ENCODE measurements at regions not wholly inside any gene's neighbourhood (a gene's known extent, or its start where the extent isn't known, plus 50 kb on each side); places are given as distances from the start of the nearest gene placed in this dataset.

DNA sequence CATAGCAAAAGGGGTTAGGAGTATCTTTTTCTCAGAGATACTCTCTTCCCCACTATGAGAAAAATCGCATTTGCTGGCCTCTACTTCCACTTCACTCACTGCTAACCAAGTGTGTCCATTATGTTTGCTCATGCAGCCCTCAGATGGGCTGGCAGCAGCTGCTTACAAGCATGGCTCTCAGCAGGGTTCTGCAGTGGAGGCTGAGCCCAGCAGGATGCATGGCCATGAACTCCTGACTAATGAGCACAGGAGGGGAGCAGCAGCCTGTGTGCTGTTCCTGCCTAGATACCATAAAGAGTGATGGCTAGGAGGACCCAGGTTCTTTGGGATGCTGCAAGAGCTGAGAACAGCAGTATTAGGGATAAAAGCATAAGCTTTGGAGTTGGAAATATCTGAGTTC, 316.9 kb upstream of the THSD7B start:
- TF ChIP-seq, protein P1, sequence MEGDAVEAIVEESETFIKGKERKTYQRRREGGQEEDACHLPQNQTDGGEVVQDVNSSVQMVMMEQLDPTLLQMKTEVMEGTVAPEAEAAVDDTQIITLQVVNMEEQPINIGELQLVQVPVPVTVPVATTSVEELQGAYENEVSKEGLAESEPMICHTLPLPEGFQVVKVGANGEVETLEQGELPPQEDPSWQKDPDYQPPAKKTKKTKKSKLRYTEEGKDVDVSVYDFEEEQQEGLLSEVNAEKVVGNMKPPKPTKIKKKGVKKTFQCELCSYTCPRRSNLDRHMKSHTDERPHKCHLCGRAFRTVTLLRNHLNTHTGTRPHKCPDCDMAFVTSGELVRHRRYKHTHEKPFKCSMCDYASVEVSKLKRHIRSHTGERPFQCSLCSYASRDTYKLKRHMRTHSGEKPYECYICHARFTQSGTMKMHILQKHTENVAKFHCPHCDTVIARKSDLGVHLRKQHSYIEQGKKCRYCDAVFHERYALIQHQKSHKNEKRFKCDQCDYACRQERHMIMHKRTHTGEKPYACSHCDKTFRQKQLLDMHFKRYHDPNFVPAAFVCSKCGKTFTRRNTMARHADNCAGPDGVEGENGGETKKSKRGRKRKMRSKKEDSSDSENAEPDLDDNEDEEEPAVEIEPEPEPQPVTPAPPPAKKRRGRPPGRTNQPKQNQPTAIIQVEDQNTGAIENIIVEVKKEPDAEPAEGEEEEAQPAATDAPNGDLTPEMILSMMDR (IDR thresholded peaks at IDR 0.05; ENCODE audit: borderline replicate concordance, extremely low read depth, insufficient read depth) = no peak
- no peak for DNase-seq
- Histone ChIP-seq H3K4me3 (ENCODE audit: low read length in 3 of 3) (no peak overlapping the region), H3K9ac (ENCODE audit: low read length in 3 of 3) (no peak overlapping the region), H3K27ac (ENCODE audit: low read depth in 2 of 2, low read length in 2 of 2) (no peak overlapping the region), H3K36me3 (ENCODE audit: control insufficient read depth in 2 of 3, insufficient read depth in 3 of 3, low read length in 3 of 3) (no peaks in the 10 kb centered on the region), H3K9me3 (ENCODE audit: control insufficient read depth in 2 of 3, insufficient read depth in 1 of 3, low read length in 3 of 3) (no peaks in the 10 kb centered on the region), H3K4me1 (ENCODE audit: control insufficient read depth in 2 of 3, insufficient read depth in 2 of 3, low read depth in 1 of 3, low read length in 3 of 3) (no peaks in the 10 kb centered on the region), H3K27me3 (ENCODE audit: control insufficient read depth, insufficient read depth, low read length) (no peaks in the 10 kb centered on the region)
- intact Hi-C loops (cut with DNase I) = no loop called here
- no peak for FAIRE-seq

DNA sequence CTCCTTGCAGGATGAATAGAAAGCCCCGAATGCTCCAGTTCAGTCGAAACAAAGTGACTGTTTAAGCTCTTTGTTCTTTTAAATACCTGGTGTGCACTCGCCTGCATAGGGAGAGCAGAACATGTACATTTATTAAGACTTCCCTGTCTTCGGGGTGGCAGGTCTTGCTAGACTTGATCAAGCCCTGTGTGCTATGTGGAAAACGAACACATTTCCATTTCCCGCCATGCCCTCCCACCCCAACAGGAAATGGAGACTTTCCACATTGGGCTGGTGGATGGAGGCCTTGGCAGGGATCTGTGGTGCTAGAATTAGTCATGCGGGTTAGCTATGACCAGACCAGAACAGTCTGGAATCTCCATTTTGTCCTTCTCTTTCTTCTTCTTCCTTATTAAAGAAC, 321.0 kb upstream of the THSD7B start:
- Histone ChIP-seq H3K9me3 (ENCODE audit: control insufficient read depth in 2 of 3, insufficient read depth in 1 of 3, low read length in 3 of 3) (no peaks in the 10 kb centered on the region), H3K27me3 (ENCODE audit: control insufficient read depth, insufficient read depth, low read length) (no peaks in the 10 kb centered on the region), H3K4me3 (ENCODE audit: low read length in 3 of 3) (no peak overlapping the region), H3K9ac (ENCODE audit: low read length in 3 of 3) (no peak overlapping the region), H3K36me3 (ENCODE audit: control insufficient read depth in 2 of 3, insufficient read depth in 3 of 3, low read length in 3 of 3) (no peaks in the 10 kb centered on the region), H3K27ac (ENCODE audit: low read depth in 2 of 2, low read length in 2 of 2) (no peak overlapping the region), H3K4me1 (ENCODE audit: control insufficient read depth in 2 of 3, insufficient read depth in 2 of 3, low read depth in 1 of 3, low read length in 3 of 3) (no peaks in the 10 kb centered on the region)
- DNase-seq = peak in 4 of 5 donors; percentile 54 to 73 (median 72)
- FAIRE-seq = no peak
- TF ChIP-seq, protein P1 (IDR thresholded peaks at IDR 0.05; ENCODE audit: borderline replicate concordance, extremely low read depth, insufficient read depth) = no peak
- intact Hi-C loops (cut with DNase I) = no loop called here

DNA sequence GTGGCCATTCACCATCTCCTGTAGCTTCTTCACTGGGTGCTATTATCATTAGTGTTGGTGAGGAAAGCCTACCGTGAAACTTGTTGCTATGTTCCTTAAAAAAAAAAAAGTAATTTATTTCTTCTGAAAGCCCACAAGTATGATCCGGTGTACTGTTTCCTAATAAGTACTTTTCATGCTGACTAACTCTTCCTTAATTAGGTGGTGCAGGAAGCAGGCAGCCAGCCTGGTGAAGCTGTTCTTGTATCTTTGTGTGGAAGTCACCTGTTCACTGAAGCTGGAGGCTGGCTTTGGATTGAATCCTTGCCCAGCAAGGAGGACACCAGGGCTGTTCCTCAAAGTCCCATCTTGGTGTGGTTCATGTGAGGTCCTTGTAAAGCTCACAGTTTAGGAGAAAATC, 321.7 kb upstream of the THSD7B start:
- TF ChIP-seq, protein P1 (IDR thresholded peaks at IDR 0.05; ENCODE audit: borderline replicate concordance, extremely low read depth, insufficient read depth) = no peak
- intact Hi-C loops (cut with DNase I) = no loop called here

More for the DNA sequence above, 321.7 kb upstream of the THSD7B start:
- DNase-seq = peak in 2 of 5 donors; percentile 19 to 24
- no peaks in the 10 kb centered on the region for H3K27me3 ChIP-seq (ENCODE audit: control insufficient read depth, insufficient read depth, low read length)
- no peaks in the 10 kb centered on the region for H3K4me1 ChIP-seq (ENCODE audit: control insufficient read depth in 2 of 3, insufficient read depth in 2 of 3, low read depth in 1 of 3, low read length in 3 of 3)
- no peaks in the 10 kb centered on the region for H3K36me3 ChIP-seq (ENCODE audit: control insufficient read depth in 2 of 3, insufficient read depth in 3 of 3, low read length in 3 of 3)
- no peak overlapping the region for H3K27ac ChIP-seq (ENCODE audit: low read depth in 2 of 2, low read length in 2 of 2)
- H3K9me3 ChIP-seq (ENCODE audit: control insufficient read depth in 2 of 3, insufficient read depth in 1 of 3, low read length in 3 of 3) = no peaks in the 10 kb centered on the region
- no peak overlapping the region for H3K4me3 ChIP-seq (ENCODE audit: low read length in 3 of 3)
- H3K9ac ChIP-seq (ENCODE audit: low read length in 3 of 3) = no peak overlapping the region
- FAIRE-seq = no peak

All from kidney (tissue), 13 donors.